Neural cell (in vitro differentiated cells): ENCODE measurements at regions not wholly inside any gene's neighbourhood (a gene's known extent, or its start where the extent isn't known, plus 50 kb on each side); places are given as distances from the start of the nearest gene placed in this dataset.

Source experiments
- CTCF ChIP-seq: fragments of 450-650 bp; IDR thresholded peaks from 2 replicates; pipeline ENCODE4 v1.5.1; 2014; ENCODE audit warnings: antibody characterized with exemption, mild to moderate bottlenecking, moderate library complexity; ENCODE audit not compliant: poor library complexity, severe bottlenecking
- EP300 ChIP-seq: fragments of 450-650 bp; conservative IDR thresholded peaks from 2 replicates; pipeline ENCODE4 v1.6.1; 2014; ENCODE audit warnings: antibody characterized with exemption, mild to moderate bottlenecking, moderate library complexity; ENCODE audit not compliant: poor library complexity, severe bottlenecking
- EZH2 ChIP-seq: fragments of 200-600, 300-800 bp; shearing (Covaris generic), sonication (generic); IDR thresholded peaks from 2 replicates; pipeline ENCODE4 v1.6.1; 2014; ENCODE audit warnings: antibody characterized with exemption, low read length, borderline replicate concordance, mild to moderate bottlenecking; ENCODE audit not compliant: insufficient read depth, poor library complexity, severe bottlenecking
- MXI1 ChIP-seq: fragments of 450-650 bp; conservative IDR thresholded peaks from 2 replicates; pipeline ENCODE4 v1.6.1; 2014; ENCODE audit warnings: antibody characterized with exemption, mild to moderate bottlenecking; ENCODE audit not compliant: poor library complexity, severe bottlenecking
- POLR2AphosphoS5 ChIP-seq: IDR thresholded peaks from 2 replicates; pipeline ENCODE4 v1.6.1; 2012
- RAD21 ChIP-seq: fragments of 450-650 bp; conservative IDR thresholded peaks from 2 replicates; pipeline ENCODE4 v1.6.1; 2014; ENCODE audit warnings: antibody characterized with exemption, mild to moderate bottlenecking, moderate library complexity
- REST ChIP-seq: IDR thresholded peaks from 2 replicates; pipeline ENCODE4 v1.6.1; 2012; ENCODE audit warnings: borderline replicate concordance
- TAF1 ChIP-seq: IDR thresholded peaks from 2 replicates; pipeline ENCODE4 v1.6.1; 2012; ENCODE audit warnings: low read depth

- TF ChIP-seq CTCF: no peak
- no peak for TF ChIP-seq RAD21
- peak; percentile 94 for TF ChIP-seq EP300
- no peak for TF ChIP-seq EZH2
- peak; percentile 51 for TF ChIP-seq POLR2AphosphoS5
- TF ChIP-seq REST: peak; percentile 62
- no peak for TF ChIP-seq TAF1
- no peak for TF ChIP-seq MXI1
Observed at GRCh38 chr4:35167385-35167784, 1076.9 kb downstream of the ARAP2 start.
